Kidney (tissue), 13 donors: ENCODE measurements at regions not wholly inside any gene's neighbourhood (a gene's known extent, or its start where the extent isn't known, plus 50 kb on each side); places are given as distances from the start of the nearest gene placed in this dataset.

Source experiments
- DNase-seq, 5 donors: peaks; one replicate each; pipeline ENCODE4 v3.0.0-alpha.2; 2013 to 2020
- FAIRE-seq: peaks from 2 replicates; lab custom pipeline; 2012; peaks lifted over from hg19 to GRCh38; lab: Jason Lieb, UNC
- H3K27ac ChIP-seq, 2 donors: one replicate each; pipeline ENCODE4 v1.7.0; 2013; ENCODE audit warnings: low read depth in 2 of 2, low read length in 2 of 2, inconsistent platforms in 1 of 2
- H3K27me3 ChIP-seq: one replicate; pipeline ENCODE4 v1.7.1; 2013; ENCODE audit warnings: low read length, inconsistent platforms; ENCODE audit not compliant: control insufficient read depth, insufficient read depth
- H3K36me3 ChIP-seq, 3 donors: one replicate each; pipeline versions ENCODE4 v1.7.0 to v1.7.1; 2013; ENCODE audit warnings: low read length in 3 of 3, control low read depth in 1 of 3, inconsistent platforms in 1 of 3; ENCODE audit not compliant: insufficient read depth in 3 of 3, control insufficient read depth in 2 of 3
- H3K4me1 ChIP-seq, 3 donors: one replicate each; pipeline versions ENCODE4 v1.7.0 to v1.7.1; 2013; ENCODE audit warnings: low read length in 3 of 3, inconsistent platforms in 1 of 3, low read depth in 1 of 3; ENCODE audit not compliant: control insufficient read depth in 2 of 3, insufficient read depth in 2 of 3
- H3K4me3 ChIP-seq, 3 donors: one replicate each; pipeline versions ENCODE4 v1.7.0 to v1.8.1; 2013; ENCODE audit warnings: low read length in 3 of 3, control low read depth in 1 of 3, inconsistent platforms in 1 of 3
- H3K9ac ChIP-seq, 3 donors: one replicate each; pipeline versions ENCODE4 v1.7.0 to v1.7.1; 2013; ENCODE audit warnings: low read length in 3 of 3, control low read depth in 1 of 3, inconsistent platforms in 1 of 3
- H3K9me3 ChIP-seq, 3 donors: one replicate each; pipeline versions ENCODE4 v1.7.0 to v1.7.1; 2013; ENCODE audit warnings: low read length in 3 of 3, control low read depth in 1 of 3, inconsistent platforms in 1 of 3; ENCODE audit not compliant: control insufficient read depth in 2 of 3, insufficient read depth in 1 of 3
- CTCF ChIP-seq: IDR thresholded peaks from 3 replicates; pipeline ENCODE4 v1.5.1; 2012; ENCODE audit warnings: mild to moderate bottlenecking, moderate library complexity, borderline replicate concordance; ENCODE audit not compliant: insufficient read depth; ENCODE audit errors: extremely low read depth
- intact Hi-C: fragments of 100-400 bp; cut with DNase I; formaldehyde crosslinking; loops from one replicate; pipeline ENCODE4 v1.11.1; 2022
- donor health status: control.
- donor health status: control.
- donor health status: control.
- donor health status: control.
- donor health status: control.
- donor health status: DM: yes; HTN: yes; CAD: no.
- donor health status: Normal renal cell carcinoma (clear cell type).

GRCh38 chr10:61600399-61600798 lies 62.3 kb upstream of the CABCOCO1 start:
- H3K4me3 ChIP-seq, result no peak overlapping the region
- no peak for TF ChIP-seq CTCF
- H3K4me1 ChIP-seq, result no peaks in the 10 kb centered on the region
- no peaks in the 10 kb centered on the region for H3K9me3 ChIP-seq
- no peaks in the 10 kb centered on the region for H3K27me3 ChIP-seq
- intact Hi-C loops, result no loop called here
- no peak for FAIRE-seq
- no peaks in the 10 kb centered on the region for H3K36me3 ChIP-seq
- DNase-seq, result no peak
- no peak overlapping the region for H3K9ac ChIP-seq
- no peak overlapping the region for H3K27ac ChIP-seq

- DNase-seq (no peak), FAIRE-seq (no peak)
- no peaks in the 10 kb centered on the region for H3K9me3 ChIP-seq
- TF ChIP-seq CTCF, result no peak
- no peak overlapping the region for H3K27ac ChIP-seq
- H3K4me3 ChIP-seq, result no peak overlapping the region
- H3K4me1 ChIP-seq, result no peaks in the 10 kb centered on the region
- intact Hi-C loops, result no loop called here
- H3K27me3 ChIP-seq, result no peaks in the 10 kb centered on the region
- H3K9ac ChIP-seq, result no peak overlapping the region
- no peaks in the 10 kb centered on the region for H3K36me3 ChIP-seq
Observed at GRCh38 chr10:61594430-61594829, 68.3 kb upstream of the CABCOCO1 start.

- FAIRE-seq (no peak), DNase-seq (no peak)
- Histone ChIP-seq H3K4me3 (no peak overlapping the region), H3K27ac (no peak overlapping the region), H3K27me3 (no peaks in the 10 kb centered on the region), H3K9ac (no peak overlapping the region), H3K36me3 (no peaks in the 10 kb centered on the region), H3K9me3 (no peaks in the 10 kb centered on the region), H3K4me1 (no peaks in the 10 kb centered on the region)
- intact Hi-C loops, result no loop called here
- TF ChIP-seq CTCF, result peak; percentile 31
Observed at GRCh38 chr10:61592581-61592980, 70.1 kb upstream of the CABCOCO1 start.

GRCh38 chr10:61589547-61590243 lies 73.0 kb upstream of the CABCOCO1 start:
- no peak overlapping the region for H3K4me3 ChIP-seq
- no peak overlapping the region for H3K27ac ChIP-seq
- no peak for DNase-seq
- TF ChIP-seq CTCF, result no peak
- H3K4me1 ChIP-seq, result no peaks in the 10 kb centered on the region
- intact Hi-C loops, result no loop called here
- H3K27me3 ChIP-seq, result no peaks in the 10 kb centered on the region
- no peaks in the 10 kb centered on the region for H3K36me3 ChIP-seq
- H3K9ac ChIP-seq, result no peak overlapping the region
- no peaks in the 10 kb centered on the region for H3K9me3 ChIP-seq
- peak; percentile 46 for FAIRE-seq
